Type B pancreatic cell (in vitro differentiated cells): ENCODE measurements at regions not wholly inside any gene's neighbourhood (a gene's known extent, or its start where the extent isn't known, plus 50 kb on each side); places are given as distances from the start of the nearest gene placed in this dataset.

Experiments
- DNase-seq: peaks from one replicate; pipeline ENCODE4 v3.0.0; 2021; ENCODE audit warnings: mixed read lengths; ENCODE audit not compliant: unreplicated experiment; ENCODE audit errors: extremely low spot score
- H3K27ac Mint-ChIP-seq: 2 replicates; pipeline ENCODE4 v1.8.0; 2021; ENCODE audit warnings: mild to moderate bottlenecking, mixed read lengths
- H3K27me3 Mint-ChIP-seq: 2 replicates; pipeline ENCODE4 v1.8.0; 2021; ENCODE audit warnings: mixed read lengths
- H3K36me3 Mint-ChIP-seq: 2 replicates; pipeline ENCODE4 v1.8.0; 2021; ENCODE audit warnings: mixed read lengths
- H3K4me1 Mint-ChIP-seq: one replicate; pipeline ENCODE4 v1.8.0; 2021; ENCODE audit warnings: mixed read lengths; ENCODE audit not compliant: unreplicated experiment
- H3K4me3 Mint-ChIP-seq: 2 replicates; pipeline ENCODE4 v1.8.0; 2021; ENCODE audit warnings: mild to moderate bottlenecking, mixed read lengths
- H3K9me3 Mint-ChIP-seq: 2 replicates; pipeline ENCODE4 v1.8.0; 2021; ENCODE audit warnings: mixed read lengths
- TF ChIP-seq, protein P1 (sequence below): fragments of 200-600 bp; sonication (generic); conservative IDR thresholded peaks from 2 replicates; pipeline ENCODE4 v1.5.0; 2021; ENCODE audit warnings: antibody characterized with exemption, mild to moderate bottlenecking

GRCh38 chr4:125433453-125433852 lies 118.7 kb downstream of the FAT4 start:
- no peak overlapping the region for H3K4me3 Mint-ChIP-seq
- no peak overlapping the region for H3K27ac Mint-ChIP-seq
- H3K36me3 Mint-ChIP-seq: peaks cover 4% of the 10 kb centered on the region
- peaks cover 7% of the 10 kb centered on the region for H3K4me1 Mint-ChIP-seq
- no peaks in the 10 kb centered on the region for H3K9me3 Mint-ChIP-seq
- H3K27me3 Mint-ChIP-seq: no peaks in the 10 kb centered on the region
- TF ChIP-seq, protein P1, sequence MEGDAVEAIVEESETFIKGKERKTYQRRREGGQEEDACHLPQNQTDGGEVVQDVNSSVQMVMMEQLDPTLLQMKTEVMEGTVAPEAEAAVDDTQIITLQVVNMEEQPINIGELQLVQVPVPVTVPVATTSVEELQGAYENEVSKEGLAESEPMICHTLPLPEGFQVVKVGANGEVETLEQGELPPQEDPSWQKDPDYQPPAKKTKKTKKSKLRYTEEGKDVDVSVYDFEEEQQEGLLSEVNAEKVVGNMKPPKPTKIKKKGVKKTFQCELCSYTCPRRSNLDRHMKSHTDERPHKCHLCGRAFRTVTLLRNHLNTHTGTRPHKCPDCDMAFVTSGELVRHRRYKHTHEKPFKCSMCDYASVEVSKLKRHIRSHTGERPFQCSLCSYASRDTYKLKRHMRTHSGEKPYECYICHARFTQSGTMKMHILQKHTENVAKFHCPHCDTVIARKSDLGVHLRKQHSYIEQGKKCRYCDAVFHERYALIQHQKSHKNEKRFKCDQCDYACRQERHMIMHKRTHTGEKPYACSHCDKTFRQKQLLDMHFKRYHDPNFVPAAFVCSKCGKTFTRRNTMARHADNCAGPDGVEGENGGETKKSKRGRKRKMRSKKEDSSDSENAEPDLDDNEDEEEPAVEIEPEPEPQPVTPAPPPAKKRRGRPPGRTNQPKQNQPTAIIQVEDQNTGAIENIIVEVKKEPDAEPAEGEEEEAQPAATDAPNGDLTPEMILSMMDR: no peak
- DNase-seq: no peak

GRCh38 chr4:125434136-125434535 lies 119.4 kb downstream of the FAT4 start:
- Mint-ChIP-seq H3K36me3 (peaks cover 7% of the 10 kb centered on the region), H3K27ac (no peak overlapping the region), H3K4me1 (peaks cover 7% of the 10 kb centered on the region), H3K27me3 (no peaks in the 10 kb centered on the region), H3K9me3 (no peaks in the 10 kb centered on the region), H3K4me3 (no peak overlapping the region)
- TF ChIP-seq, protein P1: no peak
- DNase-seq: no peak

GRCh38 chr4:125440814-125441213 lies 126.1 kb downstream of the FAT4 start:
- Mint-ChIP-seq H3K36me3 (peaks cover 4% of the 10 kb centered on the region), H3K27ac (no peak overlapping the region), H3K9me3 (no peaks in the 10 kb centered on the region), H3K4me1 (no peaks in the 10 kb centered on the region), H3K27me3 (no peaks in the 10 kb centered on the region), H3K4me3 (no peak overlapping the region)
- DNase-seq: no peak
- TF ChIP-seq, protein P1: no peak

- Mint-ChIP-seq H3K27ac (no peak overlapping the region), H3K9me3 (no peaks in the 10 kb centered on the region), H3K4me1 (no peaks in the 10 kb centered on the region), H3K27me3 (no peaks in the 10 kb centered on the region), H3K4me3 (no peak overlapping the region), H3K36me3 (peaks cover 8% of the 10 kb centered on the region)
- no peak for DNase-seq
- TF ChIP-seq, protein P1: no peak
Measured at GRCh38 chr4:125444166-125444565, 129.4 kb downstream of the FAT4 start.

GRCh38 chr4:125445525-125445924 lies 130.8 kb downstream of the FAT4 start:
- H3K27ac Mint-ChIP-seq: no peak overlapping the region
- H3K4me3 Mint-ChIP-seq: no peak overlapping the region
- H3K9me3 Mint-ChIP-seq: no peaks in the 10 kb centered on the region
- no peak for DNase-seq
- H3K27me3 Mint-ChIP-seq: no peaks in the 10 kb centered on the region
- H3K4me1 Mint-ChIP-seq: no peaks in the 10 kb centered on the region
- TF ChIP-seq, protein P1: no peak
- H3K36me3 Mint-ChIP-seq: peaks cover 11% of the 10 kb centered on the region
